Type B pancreatic cell (in vitro differentiated cells): ENCODE measurements at regions not wholly inside any gene's neighbourhood (a gene's known extent, or its start where the extent isn't known, plus 50 kb on each side); places are given as distances from the start of the nearest gene placed in this dataset.

Experiments used
- DNase-seq: peaks from one replicate; pipeline ENCODE4 v3.0.0; 2021; ENCODE audit warnings: mixed read lengths; ENCODE audit not compliant: unreplicated experiment; ENCODE audit errors: extremely low spot score
- H3K27ac Mint-ChIP-seq: 2 replicates; pipeline ENCODE4 v1.8.0; 2021; ENCODE audit warnings: mild to moderate bottlenecking, mixed read lengths
- H3K27me3 Mint-ChIP-seq: 2 replicates; pipeline ENCODE4 v1.8.0; 2021; ENCODE audit warnings: mixed read lengths
- H3K36me3 Mint-ChIP-seq: 2 replicates; pipeline ENCODE4 v1.8.0; 2021; ENCODE audit warnings: mixed read lengths
- H3K4me1 Mint-ChIP-seq: one replicate; pipeline ENCODE4 v1.8.0; 2021; ENCODE audit warnings: mixed read lengths; ENCODE audit not compliant: unreplicated experiment
- H3K4me3 Mint-ChIP-seq: 2 replicates; pipeline ENCODE4 v1.8.0; 2021; ENCODE audit warnings: mild to moderate bottlenecking, mixed read lengths
- H3K9me3 Mint-ChIP-seq: 2 replicates; pipeline ENCODE4 v1.8.0; 2021; ENCODE audit warnings: mixed read lengths
- CTCF ChIP-seq: fragments of 200-600 bp; sonication (generic); conservative IDR thresholded peaks from 2 replicates; pipeline ENCODE4 v1.5.0; 2021; ENCODE audit warnings: antibody characterized with exemption, mild to moderate bottlenecking

- Mint-ChIP-seq H3K9me3 (no peaks in the 10 kb centered on the region), H3K4me3 (no peak overlapping the region), H3K27ac (no peak overlapping the region), H3K27me3 (no peaks in the 10 kb centered on the region), H3K36me3 (no peaks in the 10 kb centered on the region), H3K4me1 (no peaks in the 10 kb centered on the region)
- TF ChIP-seq CTCF = no peak
- no peak for DNase-seq
These were observed 87.8 kb upstream of the CENPW start for GRCh38 chr6:126252154-126252553.

- no peaks in the 10 kb centered on the region for H3K36me3 Mint-ChIP-seq
- no peak for DNase-seq
- H3K27ac Mint-ChIP-seq = no peak overlapping the region
- no peak for TF ChIP-seq CTCF
- no peaks in the 10 kb centered on the region for H3K9me3 Mint-ChIP-seq
- H3K27me3 Mint-ChIP-seq = no peaks in the 10 kb centered on the region
- H3K4me3 Mint-ChIP-seq = no peak overlapping the region
- H3K4me1 Mint-ChIP-seq = no peaks in the 10 kb centered on the region
These were observed 86.5 kb upstream of the CENPW start for GRCh38 chr6:126253431-126253830.

DNA sequence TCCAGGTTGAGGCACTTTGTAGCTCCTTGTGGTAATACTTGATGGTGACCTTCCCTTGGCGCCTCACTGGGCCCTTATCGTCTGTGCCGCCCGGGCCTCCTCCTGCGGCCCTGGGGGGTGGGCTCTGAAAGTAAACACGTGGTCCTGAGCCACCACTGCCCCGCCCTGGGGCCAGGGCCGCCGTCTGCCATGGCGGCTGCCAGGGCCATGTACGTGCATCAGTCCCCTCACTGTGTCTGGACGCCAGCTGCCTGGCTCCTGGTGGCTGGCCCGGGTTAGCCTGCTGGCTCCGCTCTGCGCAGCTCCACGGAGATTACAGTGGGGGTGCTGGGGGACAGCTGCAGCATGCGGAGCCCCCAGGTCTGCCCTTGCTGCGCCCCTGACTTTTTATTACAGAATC is 81.8 kb upstream of the CENPW start:
- H3K27me3 Mint-ChIP-seq = no peaks in the 10 kb centered on the region
- H3K27ac Mint-ChIP-seq = no peak overlapping the region
- no peak for DNase-seq
- H3K4me3 Mint-ChIP-seq = no peak overlapping the region
- peaks cover 17% of the 10 kb centered on the region for H3K9me3 Mint-ChIP-seq
- H3K4me1 Mint-ChIP-seq = no peaks in the 10 kb centered on the region
- peaks cover 14% of the 10 kb centered on the region for H3K36me3 Mint-ChIP-seq
- no peak for TF ChIP-seq CTCF

DNA sequence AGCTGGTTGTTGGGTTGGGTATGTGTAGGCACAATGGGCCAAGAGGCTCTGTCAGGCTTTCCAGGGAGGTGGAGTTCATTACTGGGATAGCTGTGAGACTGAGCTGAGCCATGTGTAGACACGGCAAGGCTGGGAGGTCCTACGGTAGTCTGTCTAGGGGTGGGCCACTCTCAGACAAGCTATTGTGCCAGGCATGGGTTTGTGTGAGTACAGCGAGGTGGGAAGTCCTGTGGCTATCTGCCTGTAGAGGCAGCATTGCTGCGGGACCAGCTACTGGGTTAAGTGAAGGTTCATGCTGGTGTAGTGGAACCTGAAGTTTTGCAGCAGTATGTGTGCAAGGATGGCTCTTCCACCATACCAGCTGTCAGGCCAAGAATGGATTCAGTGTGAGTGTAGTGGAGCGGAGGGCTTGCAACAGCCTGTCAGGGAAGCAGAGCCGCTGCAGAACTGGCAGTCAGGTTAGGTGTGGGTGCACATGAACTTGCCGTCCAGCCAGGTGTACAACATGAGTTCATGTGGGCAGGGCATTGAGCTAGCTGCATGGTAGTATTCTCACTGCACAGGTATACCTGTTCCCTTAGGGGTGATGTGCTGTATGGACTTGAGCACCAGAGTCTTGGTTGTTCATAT is 78.0 kb upstream of the CENPW start:
- H3K27ac Mint-ChIP-seq = no peak overlapping the region
- H3K36me3 Mint-ChIP-seq = peaks cover 14% of the 10 kb centered on the region
- H3K27me3 Mint-ChIP-seq = no peaks in the 10 kb centered on the region
- no peak for TF ChIP-seq CTCF
- no peaks in the 10 kb centered on the region for H3K4me1 Mint-ChIP-seq
- H3K9me3 Mint-ChIP-seq = peaks cover 17% of the 10 kb centered on the region
- no peak overlapping the region for H3K4me3 Mint-ChIP-seq
- DNase-seq = no peak

- Mint-ChIP-seq H3K9me3 (peaks cover 17% of the 10 kb centered on the region), H3K4me3 (no peak overlapping the region), H3K4me1 (peaks cover 8% of the 10 kb centered on the region), H3K27ac (no peak overlapping the region), H3K27me3 (no peaks in the 10 kb centered on the region), H3K36me3 (peaks cover 10% of the 10 kb centered on the region)
- TF ChIP-seq CTCF = no peak
- DNase-seq = no peak
These were observed 75.7 kb upstream of the CENPW start for GRCh38 chr6:126264265-126264664.

- H3K9me3 Mint-ChIP-seq = peaks cover 3% of the 10 kb centered on the region
These were observed 73.3 kb upstream of the CENPW start for GRCh38 chr6:126266664-126267063.

More at GRCh38 chr6:126266664-126267063, 73.3 kb upstream of the CENPW start:
- Mint-ChIP-seq H3K4me1 (peaks cover 8% of the 10 kb centered on the region), H3K4me3 (no peak overlapping the region), H3K27ac (no peak overlapping the region), H3K36me3 (peaks cover 2% of the 10 kb centered on the region), H3K27me3 (no peaks in the 10 kb centered on the region)
- TF ChIP-seq CTCF = no peak
- no peak for DNase-seq
